Activated CD8-positive, alpha-beta T cell treated with anti-CD3 and anti-CD28 coated beads, Interleukin-2, amount 10 ng/mL, durations not matched to agents 7 days and 5 days (primary cell): ENCODE measurements at regions not wholly inside any gene's neighbourhood (a gene's known extent, or its start where the extent isn't known, plus 50 kb on each side); places are given as distances from the start of the nearest gene placed in this dataset.

Experiments used
- ATAC-seq: fragments of 150-1000 bp; cut with Tn5 transposase; one replicate; pipeline ENCODE4 v1.10.0; 2021; ENCODE audit warnings: moderate library complexity
- CTCF ChIA-PET: fragments of 350-600 bp; sonication (Branson Sonifier 250); formaldehyde crosslinking; loops from one replicate; lab custom pipeline; 2021; ENCODE audit warnings: antibody characterized with exemption; lab: Charles Lee
- POLR2A ChIA-PET: fragments of 350-600 bp; sonication (Branson Sonifier 250); formaldehyde crosslinking; loops from one replicate; lab custom pipeline; 2021; ENCODE audit warnings: antibody characterized with exemption; lab: Charles Lee
- DNase-seq: peaks from one replicate; pipeline ENCODE4 v3.0.0-alpha.2; 2020
- H3K27ac Mint-ChIP-seq: one replicate; pipeline ENCODE4 v1.8.0; 2021; ENCODE audit warnings: mild to moderate bottlenecking, mixed read lengths
- H3K27me3 Mint-ChIP-seq: one replicate; pipeline ENCODE4 v1.8.0; 2021; ENCODE audit warnings: low read depth, mixed read lengths
- H3K36me3 Mint-ChIP-seq: one replicate; pipeline ENCODE4 v1.8.0; 2021; ENCODE audit warnings: low read depth, mixed read lengths
- H3K4me1 Mint-ChIP-seq: one replicate; pipeline ENCODE4 v1.8.0; 2021; ENCODE audit warnings: low read depth, mixed read lengths
- H3K4me3 Mint-ChIP-seq: one replicate; pipeline ENCODE4 v1.8.0; 2021; ENCODE audit warnings: mild to moderate bottlenecking, mixed read lengths
- H3K9me3 Mint-ChIP-seq: one replicate; pipeline ENCODE4 v1.8.0; 2022; ENCODE audit warnings: mixed read lengths; ENCODE audit not compliant: insufficient read depth

GRCh38 chr7:33750177-33750576 lies 155.2 kb upstream of the BMPER start:
- CTCF ChIA-PET, result interaction anchor here (3.2 kb wide), 1 partner anchor 8 kb away, joined by 8 read pairs; no protein-coding TSS in a partner anchor
- H3K9me3 Mint-ChIP-seq, result no peaks in the 10 kb centered on the region
- H3K27ac Mint-ChIP-seq, result no peak overlapping the region

GRCh38 chr7:33751443-33751842 lies 153.9 kb upstream of the BMPER start:
- DNase-seq (no peak), ATAC-seq (no peak)
- no peaks in the 10 kb centered on the region for H3K9me3 Mint-ChIP-seq
- H3K4me3 Mint-ChIP-seq, result no peak overlapping the region
- ChIA-PET CTCF (no interaction called here), POLR2A (no interaction called here)
- no peaks in the 10 kb centered on the region for H3K36me3 Mint-ChIP-seq
- no peaks in the 10 kb centered on the region for H3K27me3 Mint-ChIP-seq
- no peaks in the 10 kb centered on the region for H3K4me1 Mint-ChIP-seq
- H3K27ac Mint-ChIP-seq, result no peak overlapping the region

More at GRCh38 chr7:33750177-33750576, 155.2 kb upstream of the BMPER start:
- no peaks in the 10 kb centered on the region for H3K4me1 Mint-ChIP-seq
- POLR2A ChIA-PET, result no interaction called here
- H3K27me3 Mint-ChIP-seq, result no peaks in the 10 kb centered on the region
- H3K4me3 Mint-ChIP-seq, result no peak overlapping the region
- DNase-seq (no peak), ATAC-seq (no peak)
- H3K36me3 Mint-ChIP-seq, result no peaks in the 10 kb centered on the region

- no peak for ATAC-seq
- H3K9me3 Mint-ChIP-seq, result no peaks in the 10 kb centered on the region
- no peaks in the 10 kb centered on the region for H3K36me3 Mint-ChIP-seq
- H3K4me3 Mint-ChIP-seq, result no peak overlapping the region
- CTCF ChIA-PET, result no interaction called here
- no peaks in the 10 kb centered on the region for H3K4me1 Mint-ChIP-seq
- POLR2A ChIA-PET, result no interaction called here
- no peak for DNase-seq
- H3K27me3 Mint-ChIP-seq, result no peaks in the 10 kb centered on the region
- H3K27ac Mint-ChIP-seq, result no peak overlapping the region
Measured at GRCh38 chr7:33753881-33754525, 151.3 kb upstream of the BMPER start.

GRCh38 chr7:33754933-33755928 lies 150.1 kb upstream of the BMPER start:
- no peak overlapping the region for H3K4me3 Mint-ChIP-seq
- ATAC-seq (no peak), DNase-seq (no peak)
- H3K27me3 Mint-ChIP-seq, result no peaks in the 10 kb centered on the region
- CTCF ChIA-PET, result interaction anchor here (1.6 kb wide), 1 partner anchor 178 kb away, joined by 6 read pairs; no protein-coding TSS in a partner anchor
- POLR2A ChIA-PET, result no interaction called here
- H3K27ac Mint-ChIP-seq, result no peak overlapping the region
- H3K9me3 Mint-ChIP-seq, result no peaks in the 10 kb centered on the region
- H3K36me3 Mint-ChIP-seq, result no peaks in the 10 kb centered on the region
- H3K4me1 Mint-ChIP-seq, result no peaks in the 10 kb centered on the region

GRCh38 chr7:33757050-33757449 lies 148.3 kb upstream of the BMPER start:
- DNase-seq, result no peak
- CTCF ChIA-PET, result no interaction called here
- H3K4me3 Mint-ChIP-seq, result no peak overlapping the region
- no peaks in the 10 kb centered on the region for H3K4me1 Mint-ChIP-seq
- no peaks in the 10 kb centered on the region for H3K36me3 Mint-ChIP-seq
- no peak for ATAC-seq
- no peak overlapping the region for H3K27ac Mint-ChIP-seq
- no peaks in the 10 kb centered on the region for H3K9me3 Mint-ChIP-seq
- no peaks in the 10 kb centered on the region for H3K27me3 Mint-ChIP-seq
- POLR2A ChIA-PET, result no interaction called here

- no peak overlapping the region for H3K4me3 Mint-ChIP-seq
- no peaks in the 10 kb centered on the region for H3K9me3 Mint-ChIP-seq
- H3K27me3 Mint-ChIP-seq, result no peaks in the 10 kb centered on the region
- ChIA-PET CTCF (interaction anchor here (1.3 to 2.1 kb wide), 4 partner anchors 9 to 175 kb away, joined by 4 to 11 read pairs (median 8); no protein-coding TSS in a partner anchor), POLR2A (no interaction called here)
- H3K36me3 Mint-ChIP-seq, result no peaks in the 10 kb centered on the region
- ATAC-seq (no peak), DNase-seq (peak; percentile 46)
- no peaks in the 10 kb centered on the region for H3K4me1 Mint-ChIP-seq
- H3K27ac Mint-ChIP-seq, result no peak overlapping the region
Measured at GRCh38 chr7:33757563-33758165, 147.7 kb upstream of the BMPER start.

- ChIA-PET CTCF (interaction anchor here (1.0 kb wide), 1 partner anchor 135 kb away, joined by 4 read pairs; no protein-coding TSS in a partner anchor), POLR2A (no interaction called here)
- ATAC-seq (no peak), DNase-seq (no peak)
- Mint-ChIP-seq H3K4me1 (no peaks in the 10 kb centered on the region), H3K9me3 (no peaks in the 10 kb centered on the region), H3K27ac (no peak overlapping the region), H3K36me3 (no peaks in the 10 kb centered on the region), H3K27me3 (no peaks in the 10 kb centered on the region), H3K4me3 (no peak overlapping the region)
Measured at GRCh38 chr7:33760146-33760545, 145.2 kb upstream of the BMPER start.

GRCh38 chr7:33760834-33761233 lies 144.5 kb upstream of the BMPER start:
- Mint-ChIP-seq H3K27me3 (no peaks in the 10 kb centered on the region), H3K36me3 (no peaks in the 10 kb centered on the region), H3K4me3 (no peak overlapping the region), H3K9me3 (no peaks in the 10 kb centered on the region), H3K4me1 (no peaks in the 10 kb centered on the region), H3K27ac (no peak overlapping the region)
- ATAC-seq (no peak), DNase-seq (no peak)
- POLR2A ChIA-PET, result no interaction called here
- CTCF ChIA-PET, result interaction anchor here (0.7 kb wide), 1 partner anchor 523 kb away, joined by 3 read pairs; no protein-coding TSS in a partner anchor

- ChIA-PET POLR2A (no interaction called here), CTCF (interaction anchor here (0.7 kb wide), 1 partner anchor 524 kb away, joined by 3 read pairs; no protein-coding TSS in a partner anchor)
- ATAC-seq, result no peak
Measured at GRCh38 chr7:33761449-33762080, 143.8 kb upstream of the BMPER start.

GRCh38 chr7:33762151-33762910 lies 143.0 kb upstream of the BMPER start:
- no peaks in the 10 kb centered on the region for H3K9me3 Mint-ChIP-seq
- no peak overlapping the region for H3K4me3 Mint-ChIP-seq
- H3K27me3 Mint-ChIP-seq, result no peaks in the 10 kb centered on the region
- no peak for DNase-seq
- H3K36me3 Mint-ChIP-seq, result no peaks in the 10 kb centered on the region
- POLR2A ChIA-PET, result no interaction called here
- CTCF ChIA-PET, result no interaction called here
- H3K27ac Mint-ChIP-seq, result no peak overlapping the region
- no peaks in the 10 kb centered on the region for H3K4me1 Mint-ChIP-seq
- ATAC-seq, result no peak

More at GRCh38 chr7:33761449-33762080, 143.8 kb upstream of the BMPER start:
- Mint-ChIP-seq H3K27me3 (no peaks in the 10 kb centered on the region), H3K27ac (no peak overlapping the region), H3K4me1 (no peaks in the 10 kb centered on the region), H3K4me3 (no peak overlapping the region), H3K36me3 (no peaks in the 10 kb centered on the region), H3K9me3 (no peaks in the 10 kb centered on the region)
- DNase-seq, result no peak

GRCh38 chr7:33762911-33763306 lies 142.4 kb upstream of the BMPER start:
- no peak for ATAC-seq
- POLR2A ChIA-PET, result no interaction called here
- no peaks in the 10 kb centered on the region for H3K36me3 Mint-ChIP-seq

More at GRCh38 chr7:33762911-33763306, 142.4 kb upstream of the BMPER start:
- H3K27me3 Mint-ChIP-seq, result no peaks in the 10 kb centered on the region
- H3K9me3 Mint-ChIP-seq, result no peaks in the 10 kb centered on the region
- H3K27ac Mint-ChIP-seq, result no peak overlapping the region
- no peak for DNase-seq
- H3K4me3 Mint-ChIP-seq, result no peak overlapping the region
- no peaks in the 10 kb centered on the region for H3K4me1 Mint-ChIP-seq
- CTCF ChIA-PET, result no interaction called here
